Tibial nerve (tissue), 4 donors: ENCODE measurements at regions not wholly inside any gene's neighbourhood (a gene's known extent, or its start where the extent isn't known, plus 50 kb on each side); places are given as distances from the start of the nearest gene placed in this dataset.

Experiments
- CTCF ChIP-seq, 5 experiments: fragments of 200-600 bp in 3 of 5; fragments of 450-650 bp in 2 of 5; sonication (generic) in 3 of 5; IDR thresholded peaks; one replicate each; pipeline ENCODE4 v1.5.1; 2016 to 2019; ENCODE audit warnings: antibody characterized with exemption in 5 of 5, mild to moderate bottlenecking in 3 of 5, moderate library complexity in 2 of 5
- EP300 ChIP-seq, 2 donors: sonication (generic); formaldehyde crosslinking; IDR thresholded peaks; one replicate each; pipeline ENCODE4 v1.6.1; 2017; ENCODE audit warnings: antibody characterized with exemption in 2 of 2, mild to moderate bottlenecking in 1 of 2
- POLR2A ChIP-seq, 2 donors: fragments of 450-650 bp; IDR thresholded peaks; one replicate each; pipeline ENCODE4 v1.6.1; 2017; ENCODE audit warnings: antibody characterized with exemption in 2 of 2, mild to moderate bottlenecking in 2 of 2, moderate library complexity in 2 of 2

GRCh38 chr4:148975464-148975863 lies 533.2 kb upstream of the NR3C2 start:
- TF ChIP-seq CTCF (IDR thresholded peaks at IDR 0.05) (no peak), POLR2A (IDR thresholded peaks at IDR 0.05) (no peak), EP300 (IDR thresholded peaks at IDR 0.05) (no peak)
